HG02588 (cell line): ENCODE measurements at regions not wholly inside any gene's neighbourhood (a gene's known extent, or its start where the extent isn't known, plus 50 kb on each side); places are given as distances from the start of the nearest gene placed in this dataset.
"Not testable (repeated sequence)": the region's sequence is repeated elsewhere in the genome, so short reads cannot be mapped to it uniquely, and the experiment has no call there.

ENCODE experiments used
- ATAC-seq: cut with Tn5 transposase; IDR thresholded peaks from one replicate; pipeline ENCODE4 v1.9.1; 2021; ENCODE audit warnings: mild to moderate bottlenecking, moderate library complexity; ENCODE audit not compliant: unreplicated experiment

DNA sequence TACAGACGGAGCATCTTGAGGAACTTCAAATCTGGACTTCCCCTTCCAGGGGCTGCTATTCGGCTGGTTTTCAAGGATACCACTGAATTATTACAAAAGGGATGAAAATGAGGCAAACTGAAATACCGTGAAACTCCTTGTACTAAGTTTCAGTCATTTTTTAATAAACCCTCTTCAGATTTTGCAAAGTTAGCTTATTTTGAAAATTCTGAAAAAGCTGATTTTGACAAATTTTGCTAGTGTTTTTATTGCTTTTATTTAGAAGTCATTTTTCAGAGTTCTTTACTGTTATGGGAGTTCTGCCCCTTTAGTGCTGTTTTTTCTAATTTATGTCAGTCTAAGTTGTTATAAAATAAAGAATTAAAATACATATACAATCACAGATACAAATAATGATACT is 390.4 kb upstream of the VRK2 start:
- no peak for ATAC-seq

DNA sequence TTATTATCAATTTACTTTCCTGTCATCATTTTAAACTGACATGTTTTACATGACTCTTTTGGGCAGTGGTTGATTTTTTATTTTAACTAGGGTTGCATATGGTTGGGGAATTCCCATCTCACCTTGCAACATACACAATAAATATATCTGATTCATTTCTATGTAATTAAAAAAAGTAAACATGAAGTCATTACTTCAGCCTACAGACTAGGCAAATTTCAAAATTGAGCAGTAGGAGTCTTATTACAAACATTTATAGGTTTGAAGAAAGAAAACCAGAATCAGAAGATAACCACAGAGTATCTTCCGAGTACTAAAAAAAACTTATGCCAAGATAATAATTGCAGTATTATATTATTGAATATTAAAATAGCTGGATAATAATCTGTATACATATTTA is 377.0 kb upstream of the VRK2 start:
- ATAC-seq = no peak

DNA sequence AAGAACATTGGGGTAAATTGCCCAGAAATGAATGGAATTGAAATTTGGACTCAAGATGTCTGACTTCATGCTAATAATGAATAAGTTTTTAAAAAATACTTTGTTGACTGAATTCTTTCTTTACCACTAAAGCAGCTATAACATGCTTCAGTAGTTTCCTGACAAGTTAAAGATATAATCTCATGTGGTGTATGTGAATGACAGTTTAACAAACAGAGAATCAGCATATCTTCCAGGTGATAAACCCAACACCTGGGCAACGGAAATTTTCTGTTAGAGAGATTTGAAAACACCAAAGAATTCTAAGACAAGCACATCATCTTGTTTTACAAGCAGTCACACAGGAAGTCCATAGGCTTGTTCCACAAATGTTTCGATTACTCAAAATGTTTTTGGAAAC is 372.6 kb upstream of the VRK2 start:
- no peak for ATAC-seq

DNA sequence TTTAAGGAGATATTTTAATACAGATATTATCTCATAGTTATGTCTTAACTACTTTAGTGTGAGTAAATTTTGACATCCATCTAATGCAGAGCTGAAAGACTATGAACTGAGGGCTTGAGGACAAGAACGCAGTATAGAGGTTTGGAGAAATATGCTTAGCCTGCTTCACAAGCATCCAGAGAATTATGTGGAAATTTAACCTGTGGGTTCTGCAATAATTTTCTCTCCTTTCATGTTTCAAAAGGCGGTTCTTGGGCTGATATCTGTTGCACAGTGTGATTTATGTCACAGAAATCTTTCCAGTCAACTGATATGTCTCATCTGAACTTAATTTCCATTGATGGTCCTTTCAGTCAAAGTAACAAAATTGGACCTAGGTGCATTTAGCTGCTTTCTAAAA is 371.9 kb upstream of the VRK2 start:
- ATAC-seq = no peak

DNA sequence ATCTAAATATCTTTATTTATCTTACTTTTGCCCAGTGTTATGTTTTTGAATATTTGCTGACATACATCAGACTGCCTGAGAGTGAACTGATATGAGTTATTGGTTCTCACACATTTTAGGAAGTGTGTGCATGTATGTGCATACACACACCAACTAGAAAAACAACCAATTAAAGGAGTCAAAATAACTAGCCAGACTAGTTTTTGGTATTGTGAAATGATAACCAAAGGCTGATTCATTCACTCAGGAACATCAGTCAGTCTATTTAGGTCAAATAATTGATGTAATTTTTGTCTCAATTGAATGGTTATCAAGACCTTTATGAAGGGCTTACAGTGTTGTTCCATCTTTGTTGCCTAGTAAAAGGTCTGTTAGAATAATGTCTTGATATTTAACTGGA is 369.3 kb upstream of the VRK2 start:
- ATAC-seq = no peak

DNA sequence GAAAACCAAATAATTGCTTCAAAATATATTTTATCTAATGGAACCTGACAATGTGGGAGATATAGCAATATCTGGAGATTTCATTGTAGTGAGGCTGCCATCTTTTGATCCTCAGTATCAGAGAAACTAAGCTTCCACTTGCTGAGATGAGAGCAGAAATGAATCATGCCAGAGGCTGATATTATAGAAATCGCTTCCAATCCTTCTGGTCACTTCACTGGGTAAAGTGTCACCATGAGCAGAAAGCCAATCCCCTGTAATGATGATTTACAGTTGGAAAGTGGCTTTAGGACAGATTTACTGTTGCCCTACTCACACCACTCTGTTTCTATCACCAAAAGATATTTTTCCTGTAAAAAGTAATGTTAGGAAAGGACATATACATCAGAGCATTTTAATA is 365.0 kb upstream of the VRK2 start:
- ATAC-seq = no peak

DNA sequence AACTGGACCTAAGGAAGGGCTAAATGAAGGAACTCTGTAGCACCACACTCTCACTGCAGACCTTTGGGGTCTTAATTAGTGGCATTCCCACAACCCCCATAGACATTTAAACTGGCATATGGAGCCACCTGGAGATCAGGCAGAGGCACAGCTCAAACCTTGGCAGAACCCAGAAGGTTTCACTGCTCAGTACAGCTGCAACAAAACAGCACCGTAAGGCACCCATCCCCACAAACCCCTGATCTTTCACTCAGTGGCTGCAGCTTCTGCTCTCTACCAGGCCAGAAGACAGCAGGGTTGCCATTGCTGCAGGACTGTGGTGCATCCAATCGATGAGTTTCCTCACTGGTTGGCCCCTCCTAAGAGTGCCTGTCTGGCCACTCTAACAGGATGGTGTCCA is 361.6 kb upstream of the VRK2 start:
- ATAC-seq = no peak

DNA sequence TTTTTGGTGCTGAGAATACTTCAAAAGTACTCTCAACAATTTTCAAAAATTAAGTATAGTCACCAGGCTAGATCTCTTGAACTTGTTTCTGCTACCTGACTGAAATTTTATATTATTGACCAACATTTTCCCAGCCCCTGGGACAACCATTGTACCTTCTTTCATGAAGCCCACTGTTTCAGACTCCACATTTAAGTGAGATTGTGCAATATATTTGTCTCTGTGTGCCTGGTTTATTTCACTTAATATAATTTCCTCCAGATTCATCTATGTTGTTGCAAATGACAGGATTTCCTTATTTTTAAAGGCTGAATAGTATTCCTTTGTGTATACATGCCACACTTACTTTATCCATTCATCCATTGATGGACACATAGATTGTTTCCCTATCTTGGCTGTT is 354.2 kb upstream of the VRK2 start:
- no peak for ATAC-seq

DNA sequence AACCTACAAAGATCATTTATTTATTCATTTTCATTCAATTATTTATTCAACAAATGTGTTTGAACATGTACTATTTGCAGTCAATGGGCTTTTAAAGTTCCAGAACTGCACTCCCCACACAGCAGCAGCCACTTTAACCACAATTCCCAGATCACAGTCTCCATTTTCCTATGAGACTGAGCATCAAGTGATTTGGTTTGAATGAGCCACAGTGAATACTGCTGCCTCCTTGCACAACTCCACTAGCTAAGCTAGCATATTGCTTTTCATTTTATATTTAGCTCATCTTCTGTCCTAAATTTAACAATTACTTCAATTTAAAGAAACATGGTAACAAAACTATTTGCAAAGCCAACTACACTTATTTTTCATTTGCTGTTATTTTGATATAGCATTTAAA is 353.4 kb upstream of the VRK2 start:
- no peak for ATAC-seq

DNA sequence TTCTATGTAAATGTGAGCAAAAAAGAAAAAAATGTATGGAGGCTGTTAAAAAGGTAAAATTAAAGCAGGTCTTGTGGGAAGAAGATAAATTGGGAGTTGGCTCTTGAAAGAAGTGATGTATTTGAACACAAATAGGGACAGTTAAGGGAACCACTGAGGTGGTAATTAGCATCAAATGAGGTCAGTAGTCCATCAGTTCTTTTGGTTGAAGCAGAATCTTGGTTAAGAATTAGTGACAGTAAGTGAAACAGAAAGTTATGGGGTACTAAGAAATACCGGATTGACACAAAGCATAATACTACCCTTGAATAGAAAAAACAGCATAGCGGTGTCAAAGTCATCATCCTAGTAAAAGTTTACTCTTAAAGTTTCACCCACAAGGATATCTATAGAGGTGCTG is 352.6 kb upstream of the VRK2 start:
- no peak for ATAC-seq

DNA sequence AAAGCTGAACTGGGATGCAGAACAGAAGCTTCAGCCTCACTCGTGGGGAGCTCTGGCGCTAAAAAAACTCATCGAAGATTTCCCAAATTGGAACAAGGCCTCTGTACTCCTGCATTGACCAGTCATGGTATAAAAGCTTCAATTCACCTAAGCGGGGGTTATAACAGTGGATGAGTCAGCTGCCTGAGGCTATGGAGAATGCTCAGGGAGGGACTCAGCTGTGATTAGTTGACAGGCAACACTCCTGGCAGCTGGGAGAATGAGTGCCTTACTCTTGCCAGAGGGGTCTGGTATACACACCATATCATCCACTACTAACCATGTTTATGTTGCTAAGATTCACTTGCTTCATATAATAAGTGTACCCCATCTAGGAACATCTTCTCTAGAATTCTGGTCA is 350.6 kb upstream of the VRK2 start:
- no peak for ATAC-seq

DNA sequence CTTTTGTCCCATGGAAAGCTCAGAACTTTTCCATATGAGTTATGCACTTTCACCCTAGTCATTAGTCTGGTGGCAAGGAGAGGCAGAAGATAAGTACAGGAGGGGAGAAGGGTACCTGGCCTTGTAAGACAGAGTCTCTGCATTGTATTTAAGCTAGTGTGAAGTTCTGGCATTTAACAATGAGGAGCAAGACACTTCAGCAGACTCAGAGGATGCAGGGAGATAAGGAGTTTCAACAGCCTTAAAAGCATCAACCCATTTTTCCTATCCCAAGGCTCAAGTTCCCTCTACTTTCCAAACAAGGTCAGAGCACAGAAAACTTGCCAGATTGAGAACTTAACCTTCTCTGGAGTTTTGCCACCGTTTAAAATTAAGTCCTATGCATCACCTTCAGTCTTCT is 348.2 kb upstream of the VRK2 start:
- no peak for ATAC-seq

DNA sequence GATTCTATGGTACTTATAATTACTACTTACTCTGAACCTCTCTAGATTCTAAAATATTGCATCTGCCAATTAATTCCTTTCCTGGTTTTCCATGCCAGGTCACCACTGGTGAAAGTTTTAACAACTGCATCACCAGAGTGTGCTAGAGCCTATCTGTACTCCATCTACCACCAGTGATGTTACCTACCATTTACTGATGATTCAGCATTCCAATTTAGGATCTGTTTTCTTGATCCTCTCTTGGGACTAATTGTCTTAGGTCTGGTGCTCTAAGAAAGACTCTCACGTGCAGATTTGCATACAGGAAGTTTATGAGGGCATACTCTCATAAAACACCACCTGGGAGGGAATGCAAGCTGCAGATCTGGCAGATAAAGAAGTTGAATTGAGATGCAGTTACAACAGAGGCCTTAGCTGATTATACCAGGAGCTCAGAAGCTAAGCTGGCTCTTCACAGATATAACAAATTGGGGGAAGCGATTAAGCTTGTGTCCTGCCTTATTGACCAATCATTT is 347.6 kb upstream of the VRK2 start:
- no peak for ATAC-seq

DNA sequence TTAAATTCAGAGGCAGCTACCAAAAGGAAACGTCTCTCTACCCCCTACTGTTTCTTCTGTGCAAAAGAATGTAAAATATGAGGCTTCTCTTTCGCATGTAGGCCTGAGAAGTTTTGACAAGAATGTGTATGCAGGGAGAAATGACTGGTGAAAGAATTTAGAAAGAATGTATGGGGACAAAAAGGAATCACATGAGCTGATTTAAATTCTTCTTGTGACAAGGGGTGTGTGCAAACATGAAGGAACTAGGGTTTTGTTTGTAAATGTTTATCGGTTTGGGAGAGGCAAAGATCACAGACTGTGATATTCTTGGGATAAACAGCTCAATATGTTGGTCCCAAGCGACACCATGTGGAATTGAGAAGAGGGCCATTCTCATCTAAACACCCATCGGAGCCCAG is 345.2 kb upstream of the VRK2 start:
- ATAC-seq = no peak

DNA sequence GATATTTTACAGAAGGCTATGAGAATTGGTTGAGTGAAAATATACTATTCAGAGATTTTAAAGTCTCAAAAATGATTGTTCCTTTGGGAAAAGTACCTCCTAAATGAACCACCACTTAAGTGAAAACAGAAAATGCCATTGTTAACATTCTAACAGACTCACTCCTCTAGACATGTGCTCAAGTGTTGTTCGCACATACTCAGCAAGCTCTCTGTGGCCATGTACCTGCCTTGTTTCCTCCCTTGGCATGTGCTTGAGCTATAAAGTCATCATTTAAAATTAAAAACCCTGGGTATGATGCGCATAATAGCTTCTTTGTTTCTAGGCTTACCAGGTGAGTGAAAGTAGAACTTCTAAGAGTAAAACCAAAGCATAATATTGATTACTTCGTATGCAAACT is 343.2 kb upstream of the VRK2 start:
- no peak for ATAC-seq

DNA sequence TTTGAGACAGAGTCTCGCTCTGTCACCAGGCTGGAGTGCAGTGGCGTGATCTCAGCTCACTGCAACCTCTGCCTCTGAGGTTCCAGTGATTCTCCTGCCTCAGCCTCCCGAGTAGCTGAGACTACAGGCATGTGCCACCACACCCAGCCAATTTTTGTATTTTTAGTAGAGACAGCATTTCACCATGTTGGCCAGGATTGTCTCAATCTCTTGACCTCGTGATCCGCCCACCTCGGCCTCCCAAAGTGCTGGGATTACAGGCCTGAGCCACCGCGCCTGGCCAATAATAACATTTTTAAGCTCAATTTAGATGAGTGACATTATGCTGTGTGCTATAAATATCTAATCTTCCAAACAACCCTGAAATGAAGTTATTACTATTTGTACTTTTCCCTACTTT is 338.8 kb upstream of the VRK2 start:
- ATAC-seq = not testable (repeated sequence)

DNA sequence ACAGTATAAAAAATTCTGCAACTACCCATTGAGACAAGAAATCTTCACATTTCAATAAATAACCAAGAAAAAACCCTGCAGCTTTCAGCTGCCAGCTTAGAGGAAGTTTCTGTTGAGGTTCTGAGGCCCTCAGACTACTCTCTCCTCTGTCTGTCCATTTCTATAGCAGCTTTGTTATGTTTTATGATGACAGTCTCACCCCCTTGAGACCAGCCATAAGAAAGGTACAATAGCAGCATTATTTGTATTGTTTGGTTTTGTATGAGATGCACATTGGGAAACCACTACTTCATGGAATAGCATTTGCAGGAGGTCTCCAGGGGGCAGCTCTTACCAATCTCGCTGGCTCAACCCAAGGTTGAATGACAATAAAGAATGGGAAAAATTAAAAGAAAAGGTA is 334.6 kb upstream of the VRK2 start:
- ATAC-seq = no peak

DNA sequence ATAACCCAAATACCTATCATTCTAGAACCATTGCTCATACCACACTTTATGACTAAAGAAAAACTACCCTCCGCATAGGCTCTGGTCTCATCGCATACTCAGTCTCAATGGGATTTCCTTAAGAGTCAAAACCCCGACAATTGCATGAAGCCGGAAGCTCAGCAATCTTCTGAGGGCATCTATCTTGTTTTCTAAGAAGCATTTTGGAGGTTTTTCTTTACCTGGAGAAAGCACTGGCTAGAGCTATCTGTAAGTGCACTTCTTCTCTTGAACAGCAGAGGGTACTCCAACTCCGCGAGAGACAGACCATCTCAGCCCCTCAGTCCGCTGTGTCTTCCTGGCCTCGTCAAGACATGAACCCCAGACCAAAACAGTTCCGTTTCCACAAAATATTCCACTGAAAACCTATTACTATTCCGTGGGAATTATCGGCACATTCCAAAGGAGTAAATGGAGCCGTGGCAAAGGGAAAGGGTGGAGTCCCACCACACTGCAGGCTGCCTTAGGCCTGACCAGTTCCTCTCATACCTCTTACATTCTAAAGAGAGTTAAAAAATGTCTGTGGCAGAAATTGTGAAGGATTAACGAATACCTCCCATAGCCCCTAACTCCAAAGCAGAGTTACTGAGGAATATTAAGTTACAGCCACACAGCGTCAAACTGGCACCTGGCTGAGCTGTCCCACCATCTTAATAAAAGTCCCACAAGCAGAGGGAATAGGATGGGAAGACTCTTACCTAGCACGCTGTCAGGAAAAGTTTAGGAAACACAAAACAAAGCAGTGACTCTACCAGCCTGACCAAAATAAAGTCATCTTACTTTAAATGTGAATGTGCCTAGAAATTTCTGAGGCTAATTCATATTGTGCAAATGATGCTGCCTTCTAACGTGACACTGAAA is 325.6 kb upstream of the VRK2 start:
- peak; percentile 99 for ATAC-seq

DNA sequence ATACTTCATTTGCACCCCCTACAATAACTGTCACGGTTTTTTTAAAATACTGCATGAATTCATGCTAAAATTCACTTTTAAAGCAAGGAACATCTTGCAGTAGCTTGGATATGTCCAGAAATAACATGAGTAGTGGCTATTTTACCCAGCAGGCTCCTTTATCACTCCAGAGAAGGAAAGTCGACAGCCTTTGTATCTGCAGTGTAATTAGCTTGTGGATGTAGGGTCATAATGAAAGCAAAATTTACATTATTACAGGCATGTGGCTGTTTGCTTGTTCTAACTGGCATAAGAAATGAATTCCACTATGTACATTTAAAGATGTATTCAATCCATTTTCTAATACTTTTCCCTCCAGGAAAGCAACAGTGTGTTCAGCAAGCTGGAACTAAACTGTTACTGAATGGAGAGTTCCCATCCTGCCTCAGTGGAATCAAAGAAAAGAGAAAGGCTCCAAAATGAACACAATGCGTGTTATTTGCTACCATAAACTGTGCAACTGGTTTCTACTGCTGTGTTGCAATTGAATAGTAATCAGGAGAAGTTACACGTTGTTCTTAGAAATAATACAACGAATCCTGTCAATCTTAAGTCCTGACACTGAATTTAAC is 321.2 kb upstream of the VRK2 start:
- no peak for ATAC-seq

DNA sequence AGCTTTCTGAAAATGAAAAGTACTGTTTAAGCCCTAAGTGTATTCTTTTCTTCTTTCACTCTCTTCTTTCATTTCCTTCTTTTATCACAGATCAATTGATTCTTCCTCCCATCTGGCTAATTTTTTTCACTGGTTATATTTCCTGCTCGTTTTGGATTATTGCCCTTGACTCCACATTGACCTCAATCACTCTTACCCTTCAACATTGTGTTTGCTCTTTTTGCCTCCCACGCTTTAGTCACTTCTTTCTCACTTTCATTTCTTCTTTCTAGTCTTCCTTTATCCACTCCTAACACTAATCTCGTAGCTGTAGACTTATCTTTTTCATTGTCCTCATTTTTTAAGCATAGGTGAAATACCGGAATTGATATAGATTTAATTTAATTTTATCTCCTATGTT is 320.3 kb upstream of the VRK2 start:
- ATAC-seq = no peak

DNA sequence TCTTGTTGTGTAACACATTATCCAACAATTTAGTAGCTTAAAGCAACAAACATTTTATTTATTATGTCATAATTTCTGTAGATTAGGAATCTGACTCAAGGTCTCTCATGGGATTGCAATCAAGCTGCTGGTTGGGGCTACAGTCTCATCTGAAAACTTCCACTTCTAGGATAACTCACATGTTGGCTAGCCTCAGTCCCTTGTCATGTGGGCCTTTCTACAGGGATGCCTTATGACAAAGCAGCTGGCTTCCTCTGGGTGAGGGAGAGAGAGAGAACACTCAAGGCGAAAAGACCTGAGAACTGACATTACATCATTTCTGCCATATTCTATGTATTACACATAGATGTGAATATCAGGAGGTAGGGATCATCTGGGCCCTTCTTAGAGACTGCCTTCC is 317.9 kb upstream of the VRK2 start:
- no peak for ATAC-seq

DNA sequence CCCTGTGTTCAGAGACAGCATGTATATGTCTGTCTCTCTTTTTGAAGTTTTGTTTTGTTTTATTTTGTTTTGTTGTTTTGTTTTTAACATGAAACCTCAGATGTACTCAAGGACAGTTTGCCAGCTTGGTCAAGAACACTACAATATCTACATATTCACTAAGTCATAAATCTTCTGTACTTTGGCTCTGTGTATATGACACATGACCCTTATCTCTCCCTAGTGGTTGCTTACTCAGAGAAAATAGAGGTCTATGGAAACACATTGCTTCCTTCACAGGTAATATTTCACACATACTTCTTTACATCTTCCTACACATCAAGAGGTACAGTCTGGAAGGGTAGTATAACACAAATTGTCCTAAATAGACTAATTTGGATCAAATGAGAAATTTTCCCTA is 312.6 kb upstream of the VRK2 start:
- ATAC-seq = no peak

DNA sequence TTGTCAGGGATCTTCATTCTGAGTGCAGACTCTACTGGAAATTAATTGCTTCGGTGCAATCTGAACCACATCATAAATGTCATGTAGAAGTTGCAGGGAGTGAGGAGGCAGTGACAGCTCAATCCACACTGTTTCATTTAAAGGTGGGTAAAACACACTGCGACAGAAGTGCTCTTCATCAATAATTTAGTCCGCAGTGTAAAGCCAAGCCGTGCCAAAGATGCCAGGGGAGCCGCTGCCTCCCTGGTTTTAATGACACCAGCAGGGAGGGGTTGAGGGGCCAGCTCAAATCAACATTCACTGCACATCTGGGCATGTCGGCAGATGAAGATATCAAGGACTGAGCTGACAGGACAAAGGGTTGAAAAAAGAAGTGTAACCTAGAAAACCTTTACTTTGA is 305.7 kb upstream of the VRK2 start:
- no peak for ATAC-seq
